NCI-H1436 treated with DMSO at 0.1 percent for 48 hours (cell line): ENCODE measurements at regions not wholly inside any gene's neighbourhood (a gene's known extent, or its start where the extent isn't known, plus 50 kb on each side); places are given as distances from the start of the nearest gene placed in this dataset.
"Not testable (repeated sequence)": the region's sequence is repeated elsewhere in the genome, so short reads cannot be mapped to it uniquely, and the experiment has no call there.

Source experiments
- DNase-seq: peaks from one replicate; lab custom pipeline; 2025; lab: John Stamatoyannopoulos, UW

- no peak for DNase-seq
Measured at GRCh38 chr22:48306785-48307510, 1520.7 kb downstream of the BRD1 start.

GRCh38 chr22:48306284-48306683 is 1521.4 kb downstream of the BRD1 start:
- DNase-seq = no peak

- DNase-seq = no peak
Measured at GRCh38 chr22:48305726-48306235, 1521.9 kb downstream of the BRD1 start.

- no peak for DNase-seq
Measured at GRCh38 chr22:48303369-48303725, 1524.3 kb downstream of the BRD1 start.

- DNase-seq = no peak
Measured at GRCh38 chr22:48302657-48303368, 1524.9 kb downstream of the BRD1 start.

GRCh38 chr22:48301908-48302307 is 1525.8 kb downstream of the BRD1 start:
- no peak for DNase-seq

- no peak for DNase-seq
Measured at GRCh38 chr22:48301421-48301820, 1526.3 kb downstream of the BRD1 start.

- DNase-seq = no peak
Measured at GRCh38 chr22:48300877-48301276, 1526.8 kb downstream of the BRD1 start.

- no peak for DNase-seq
Measured at GRCh38 chr22:48299801-48300200, 1527.9 kb downstream of the BRD1 start.

- DNase-seq = no peak
Measured at GRCh38 chr22:48299124-48299523, 1528.5 kb downstream of the BRD1 start.

- DNase-seq = no peak
Measured at GRCh38 chr22:48297296-48297695, 1530.4 kb downstream of the BRD1 start.

- not testable (repeated sequence) for DNase-seq
Measured at GRCh38 chr22:48289954-48290353, 1527.5 kb downstream of the TBC1D22A start.

GRCh38 chr22:48288376-48288940 is 1526.0 kb downstream of the TBC1D22A start:
- no peak for DNase-seq

- DNase-seq = no peak
Measured at GRCh38 chr22:48287031-48287430, 1524.6 kb downstream of the TBC1D22A start.

- DNase-seq = no peak
Measured at GRCh38 chr22:48284671-48285070, 1522.2 kb downstream of the TBC1D22A start.

- no peak for DNase-seq
Measured at GRCh38 chr22:48282804-48283203, 1520.4 kb downstream of the TBC1D22A start.

GRCh38 chr22:48279461-48279756 is 1517.0 kb downstream of the TBC1D22A start:
- DNase-seq = no peak

GRCh38 chr22:48278620-48279460 is 1516.4 kb downstream of the TBC1D22A start:
- DNase-seq = no peak

GRCh38 chr22:48277868-48278581 is 1515.6 kb downstream of the TBC1D22A start:
- no peak for DNase-seq

GRCh38 chr22:48276994-48277867 is 1514.8 kb downstream of the TBC1D22A start:
- DNase-seq = no peak

- DNase-seq = no peak
Measured at GRCh38 chr22:48275412-48275811, 1513.0 kb downstream of the TBC1D22A start.
